Uterus (tissue), 3 donors: ENCODE measurements at regions not wholly inside any gene's neighbourhood (a gene's known extent, or its start where the extent isn't known, plus 50 kb on each side); places are given as distances from the start of the nearest gene placed in this dataset.

Experiments used
- DNase-seq, 2 donors: peaks; one replicate each; pipeline ENCODE4 v3.0.0-alpha.2; 2019 to 2020
- H3K27ac ChIP-seq, 2 donors: fragments of 200-600 bp; sonication (generic); 1 replicate in 1 of 2; 2 replicates in 1 of 2; pipeline ENCODE4 v1.5.1; 2016 to 2018
- H3K27me3 ChIP-seq, 2 donors: fragments of 200-600 bp; sonication (generic); one replicate each; pipeline ENCODE4 v1.5.1; 2018 to 2019; ENCODE audit warnings: control low read depth in 1 of 2
- H3K36me3 ChIP-seq, 2 donors: fragments of 200-600 bp; sonication (generic); one replicate each; pipeline ENCODE4 v1.5.1; 2019; ENCODE audit warnings: control low read depth in 1 of 2
- H3K4me1 ChIP-seq, 2 donors: fragments of 200-600 bp; sonication (generic); one replicate each; pipeline ENCODE4 v1.5.1; 2018 to 2019; ENCODE audit warnings: control low read depth in 1 of 2
- H3K4me3 ChIP-seq, 2 donors: fragments of 200-600 bp; sonication (generic); 1 replicate in 1 of 2; 2 replicates in 1 of 2; pipeline ENCODE4 v1.5.1; 2018 to 2019; ENCODE audit warnings: mild to moderate bottlenecking in 1 of 2
- H3K9me3 ChIP-seq, 2 donors: fragments of 200-600 bp; sonication (generic); one replicate each; pipeline ENCODE4 v1.5.1; 2019; ENCODE audit warnings: control low read depth in 1 of 2
- CTCF ChIP-seq, 4 experiments: fragments of 200-600 bp in 2 of 4; fragments of 450-650 bp in 2 of 4; sonication (generic) in 2 of 4; IDR thresholded peaks; one replicate each; pipeline ENCODE4 v1.5.1; 2016 to 2019; ENCODE audit warnings: antibody characterized with exemption in 4 of 4, mild to moderate bottlenecking in 2 of 4, moderate library complexity in 1 of 4
- POLR2A ChIP-seq, 2 donors: fragments of 450-650 bp; IDR thresholded peaks; one replicate each; pipeline ENCODE4 v1.6.1; 2016; ENCODE audit warnings: antibody characterized with exemption in 2 of 2, mild to moderate bottlenecking in 1 of 2, moderate library complexity in 1 of 2
- intact Hi-C: fragments of 100-400 bp; cut with DNase I; formaldehyde crosslinking; loops from one replicate; pipeline ENCODE4 v1.15.1; 2023; ENCODE audit warnings: low total_unique reads
- donor health status: DM: yes; HTN: yes; CAD: no.

- no peaks in the 10 kb centered on the region for H3K4me1 ChIP-seq
- DNase-seq = no peak
- no peak overlapping the region for H3K4me3 ChIP-seq
- TF ChIP-seq POLR2A (IDR thresholded peaks at IDR 0.05) (no peak), CTCF (IDR thresholded peaks at IDR 0.05) (no peak)
- no peak overlapping the region for H3K27ac ChIP-seq
- H3K36me3 ChIP-seq = no peaks in the 10 kb centered on the region
- intact Hi-C loops = no loop called here
- H3K27me3 ChIP-seq = no peaks in the 10 kb centered on the region
- no peaks in the 10 kb centered on the region for H3K9me3 ChIP-seq
These were observed 111.2 kb downstream of the BRD1 start for GRCh38 chr22:49716441-49716840.

- no peak overlapping the region for H3K4me3 ChIP-seq
- H3K27ac ChIP-seq = no peak overlapping the region
- no peaks in the 10 kb centered on the region for H3K36me3 ChIP-seq
- no peaks in the 10 kb centered on the region for H3K4me1 ChIP-seq
- TF ChIP-seq POLR2A (IDR thresholded peaks at IDR 0.05) (no peak), CTCF (IDR thresholded peaks at IDR 0.05) (no peak)
- no peak for DNase-seq
- intact Hi-C loops = no loop called here
- H3K9me3 ChIP-seq = no peaks in the 10 kb centered on the region
- H3K27me3 ChIP-seq = no peaks in the 10 kb centered on the region
These were observed 112.2 kb downstream of the BRD1 start for GRCh38 chr22:49715450-49715849.

GRCh38 chr22:49713003-49713402 is 114.7 kb downstream of the BRD1 start:
- H3K4me1 ChIP-seq = no peaks in the 10 kb centered on the region
- no peak overlapping the region for H3K4me3 ChIP-seq
- no peaks in the 10 kb centered on the region for H3K9me3 ChIP-seq
- intact Hi-C loops = no loop called here
- TF ChIP-seq CTCF (IDR thresholded peaks at IDR 0.05) (no peak), POLR2A (IDR thresholded peaks at IDR 0.05) (no peak)
- H3K36me3 ChIP-seq = no peaks in the 10 kb centered on the region
- no peak overlapping the region for H3K27ac ChIP-seq
- no peaks in the 10 kb centered on the region for H3K27me3 ChIP-seq
- no peak for DNase-seq

- intact Hi-C loops = no loop called here
These were observed 115.4 kb downstream of the BRD1 start for GRCh38 chr22:49712195-49712791.

GRCh38 chr22:49710746-49711145 is 116.9 kb downstream of the BRD1 start:
- H3K4me3 ChIP-seq = no peak overlapping the region
- no peaks in the 10 kb centered on the region for H3K27me3 ChIP-seq
- TF ChIP-seq CTCF (IDR thresholded peaks at IDR 0.05) (no peak), POLR2A (IDR thresholded peaks at IDR 0.05) (no peak)
- H3K4me1 ChIP-seq = no peaks in the 10 kb centered on the region
- no peak for DNase-seq
- no peak overlapping the region for H3K27ac ChIP-seq
- H3K36me3 ChIP-seq = no peaks in the 10 kb centered on the region
- H3K9me3 ChIP-seq = no peaks in the 10 kb centered on the region
- intact Hi-C loops = no loop called here

More at GRCh38 chr22:49712195-49712791, 115.4 kb downstream of the BRD1 start:
- no peak for DNase-seq
- TF ChIP-seq CTCF (IDR thresholded peaks at IDR 0.05) (no peak), POLR2A (IDR thresholded peaks at IDR 0.05) (no peak)
- Histone ChIP-seq H3K4me3 (no peak overlapping the region), H3K27ac (no peak overlapping the region), H3K27me3 (no peaks in the 10 kb centered on the region), H3K36me3 (no peaks in the 10 kb centered on the region), H3K4me1 (no peaks in the 10 kb centered on the region), H3K9me3 (no peaks in the 10 kb centered on the region)
